SU-DHL-6 (cell line): ENCODE measurements at regions not wholly inside any gene's neighbourhood (a gene's known extent, or its start where the extent isn't known, plus 50 kb on each side); places are given as distances from the start of the nearest gene placed in this dataset.

Experiments used
- CTCF ChIP-seq: fragments of 200-600 bp; sonication (generic); IDR thresholded peaks from one replicate; pipeline ENCODE4 v1.5.1; 2017; ENCODE audit warnings: antibody characterized with exemption, mild to moderate bottlenecking, low read length, moderate library complexity; ENCODE audit not compliant: insufficient read depth, poor library complexity, severe bottlenecking
- EZH2phosphoT487 ChIP-seq: fragments of 200-600 bp; sonication (generic), shearing (Covaris generic); conservative IDR thresholded peaks from 2 replicates; pipeline ENCODE4 v1.6.1; 2018; ENCODE audit warnings: mild to moderate bottlenecking, antibody characterized with exemption, low read length, moderate library complexity, mixed read lengths

GRCh38 chr21:43276811-43277210 is 108.0 kb downstream of the CRYAA start:
- TF ChIP-seq EZH2phosphoT487 = no peak
- TF ChIP-seq CTCF = no peak
